AG10803 (cell line): ENCODE measurements at regions not wholly inside any gene's neighbourhood (a gene's known extent, or its start where the extent isn't known, plus 50 kb on each side); places are given as distances from the start of the nearest gene placed in this dataset.

Experiments
- DNase-seq: peaks from one replicate; pipeline ENCODE4 v3.0.0; 2010; ENCODE audit warnings: low read depth
- H3K4me3 ChIP-seq: 2 replicates; pipeline ENCODE4 v1.5.1; 2011; ENCODE audit warnings: mild to moderate bottlenecking, low read length, control low read depth
- TF ChIP-seq, protein P1 (sequence below): conservative IDR thresholded peaks from 2 replicates; pipeline ENCODE4 v1.5.1; 2011; ENCODE audit warnings: mild to moderate bottlenecking, low read length, control low read depth, inconsistent platforms

DNA sequence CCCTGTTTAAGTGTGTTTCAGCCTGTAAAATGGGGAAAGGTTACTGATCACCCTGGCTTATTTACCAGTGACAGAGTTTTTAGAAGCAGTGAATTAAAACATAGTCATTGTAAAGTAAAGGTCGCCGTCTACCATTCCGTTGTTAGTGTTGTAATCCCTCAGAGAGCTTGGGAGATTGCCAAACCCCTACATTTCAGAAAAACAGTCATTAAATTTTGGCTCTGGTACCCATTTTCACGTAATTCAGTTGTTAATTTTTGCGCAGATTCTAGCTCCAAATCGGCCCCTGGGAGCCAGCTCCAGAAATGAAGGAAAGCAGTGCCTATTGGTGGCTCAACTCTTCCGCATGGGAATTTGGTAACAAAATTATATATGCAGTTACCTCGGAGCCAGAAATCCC, 127.7 kb upstream of the AJAP1 start:
- H3K4me3 ChIP-seq, result no peak overlapping the region
- no peak for DNase-seq
- TF ChIP-seq, protein P1, sequence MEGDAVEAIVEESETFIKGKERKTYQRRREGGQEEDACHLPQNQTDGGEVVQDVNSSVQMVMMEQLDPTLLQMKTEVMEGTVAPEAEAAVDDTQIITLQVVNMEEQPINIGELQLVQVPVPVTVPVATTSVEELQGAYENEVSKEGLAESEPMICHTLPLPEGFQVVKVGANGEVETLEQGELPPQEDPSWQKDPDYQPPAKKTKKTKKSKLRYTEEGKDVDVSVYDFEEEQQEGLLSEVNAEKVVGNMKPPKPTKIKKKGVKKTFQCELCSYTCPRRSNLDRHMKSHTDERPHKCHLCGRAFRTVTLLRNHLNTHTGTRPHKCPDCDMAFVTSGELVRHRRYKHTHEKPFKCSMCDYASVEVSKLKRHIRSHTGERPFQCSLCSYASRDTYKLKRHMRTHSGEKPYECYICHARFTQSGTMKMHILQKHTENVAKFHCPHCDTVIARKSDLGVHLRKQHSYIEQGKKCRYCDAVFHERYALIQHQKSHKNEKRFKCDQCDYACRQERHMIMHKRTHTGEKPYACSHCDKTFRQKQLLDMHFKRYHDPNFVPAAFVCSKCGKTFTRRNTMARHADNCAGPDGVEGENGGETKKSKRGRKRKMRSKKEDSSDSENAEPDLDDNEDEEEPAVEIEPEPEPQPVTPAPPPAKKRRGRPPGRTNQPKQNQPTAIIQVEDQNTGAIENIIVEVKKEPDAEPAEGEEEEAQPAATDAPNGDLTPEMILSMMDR, result no peak

DNA sequence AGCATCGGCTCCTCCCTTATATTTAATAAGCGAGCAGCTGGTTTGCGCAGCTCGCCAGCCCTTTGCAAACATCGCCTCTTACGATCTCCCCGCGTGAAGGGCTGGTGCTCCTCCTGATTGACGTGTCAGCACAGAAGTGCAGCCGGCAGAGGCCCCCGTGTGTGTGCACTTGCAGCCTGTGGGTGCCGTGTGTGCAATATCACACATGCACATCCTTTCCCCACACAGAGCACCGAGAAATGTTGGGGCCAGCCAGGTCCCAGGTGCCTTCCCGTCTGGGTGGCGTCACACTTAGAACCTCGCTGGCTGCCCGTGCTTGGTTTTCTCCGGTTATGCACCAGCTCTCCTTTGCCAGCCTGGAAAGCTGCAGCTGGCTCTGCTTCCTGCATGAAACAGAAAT, 126.6 kb upstream of the AJAP1 start:
- DNase-seq, result no peak
- TF ChIP-seq, protein P1, result no peak
- no peak overlapping the region for H3K4me3 ChIP-seq

DNA sequence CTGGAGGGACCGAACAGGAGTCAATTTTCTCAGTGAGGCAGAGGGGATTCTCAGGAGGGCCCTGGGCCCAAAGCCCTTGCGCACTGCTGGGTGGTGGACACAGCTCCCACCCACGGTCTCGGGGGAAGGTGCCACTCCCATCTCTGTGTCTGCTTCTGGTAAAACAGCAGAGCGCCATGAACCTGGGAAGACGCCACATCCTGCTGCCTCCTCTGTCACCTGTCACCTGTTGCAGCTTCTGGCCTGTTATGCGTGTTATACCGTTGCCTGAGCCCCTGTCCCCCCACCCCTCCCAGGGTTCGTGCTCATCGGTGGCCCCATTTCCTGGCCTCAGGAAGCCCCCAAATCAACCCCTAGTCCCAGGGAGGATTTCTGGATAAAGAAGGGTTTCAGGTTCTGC, 125.8 kb upstream of the AJAP1 start:
- DNase-seq, result no peak
- no peak overlapping the region for H3K4me3 ChIP-seq
- TF ChIP-seq, protein P1, result no peak

DNA sequence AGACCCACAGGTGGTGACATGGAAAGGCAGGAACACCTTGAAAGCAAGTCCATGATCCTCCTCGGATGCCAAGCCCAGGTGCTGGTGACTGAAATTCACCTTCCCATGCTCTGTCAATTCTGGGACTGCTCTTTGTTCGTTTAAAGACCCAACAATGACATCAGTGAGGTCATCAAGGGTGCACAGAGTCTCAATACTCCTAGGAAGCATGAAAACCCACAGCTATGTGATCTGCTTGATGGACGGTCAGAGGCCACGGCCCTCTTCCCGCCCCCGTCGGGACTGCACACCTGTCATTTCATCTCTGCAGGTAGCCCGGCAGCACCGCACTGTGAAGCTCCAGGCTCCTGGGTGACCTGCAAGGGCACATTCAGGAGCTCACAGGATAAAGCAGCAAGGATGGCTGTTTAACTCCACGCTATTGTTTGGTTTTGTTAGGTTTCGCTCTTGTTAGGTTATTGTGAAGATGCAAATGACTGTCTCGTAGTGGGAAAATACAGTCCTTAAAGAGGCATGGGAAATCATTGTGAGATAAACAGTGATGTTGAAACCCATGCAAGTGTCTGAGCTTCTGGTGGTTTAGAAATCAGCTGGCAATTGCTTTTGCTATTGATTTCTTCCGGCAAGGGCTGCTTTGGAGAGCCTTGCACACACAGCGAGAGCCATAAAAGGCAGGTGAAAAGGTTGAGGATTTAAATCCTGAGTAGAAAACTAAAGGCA, 124.8 kb upstream of the AJAP1 start:
- no peak for DNase-seq
- TF ChIP-seq, protein P1, result no peak
- no peak overlapping the region for H3K4me3 ChIP-seq

DNA sequence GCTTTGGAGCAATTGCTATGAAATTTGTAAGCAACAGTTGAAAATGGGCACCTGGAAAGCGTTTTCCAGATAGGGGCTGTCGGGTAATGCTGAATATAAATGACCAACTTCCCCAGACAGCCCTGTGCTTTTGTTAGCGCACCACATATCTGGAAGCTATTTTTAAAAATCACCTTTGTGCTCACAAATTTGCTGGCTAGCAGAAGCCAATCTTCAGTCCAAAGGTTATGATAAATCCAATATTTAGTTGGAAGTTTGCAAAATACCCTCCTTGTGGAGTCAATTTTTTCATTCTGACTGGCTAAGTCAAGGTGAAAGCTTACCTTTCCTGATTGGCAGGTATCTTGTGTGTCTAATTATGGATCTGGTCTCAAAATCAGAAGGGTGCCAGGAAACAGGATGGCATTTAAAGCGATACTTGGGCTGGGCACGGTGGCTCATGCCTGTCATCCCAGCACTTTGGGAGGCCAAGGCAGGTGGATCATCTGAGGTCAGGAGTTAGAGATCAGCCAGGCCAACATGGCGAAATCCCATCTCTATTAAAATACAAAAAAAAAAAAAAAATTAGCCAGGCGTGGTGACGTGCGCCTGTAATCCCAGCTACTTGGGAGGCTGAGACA, 124.1 kb upstream of the AJAP1 start:
- TF ChIP-seq, protein P1, result no peak
- DNase-seq, result no peak
- H3K4me3 ChIP-seq, result no peak overlapping the region

DNA sequence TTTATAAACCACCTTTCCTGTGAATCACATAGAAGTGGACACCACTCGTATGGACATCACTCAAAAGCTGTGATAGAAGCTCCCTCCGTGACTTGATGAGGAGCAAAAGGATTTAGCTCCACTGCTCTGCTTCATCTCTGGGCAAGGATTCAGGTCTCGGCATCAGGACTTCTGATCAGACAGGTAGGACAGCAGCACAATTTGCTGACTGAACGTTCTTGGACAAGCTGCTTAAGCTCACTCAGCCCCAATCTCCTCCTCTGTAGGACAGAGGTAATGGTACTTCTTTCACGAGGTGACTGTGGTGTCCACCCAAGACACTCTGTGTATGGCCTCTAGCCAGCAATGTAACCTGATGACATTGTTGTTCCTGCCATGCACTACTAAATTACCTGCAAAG, 122.6 kb upstream of the AJAP1 start:
- DNase-seq, result no peak
- H3K4me3 ChIP-seq, result no peak overlapping the region
- TF ChIP-seq, protein P1, result no peak

DNA sequence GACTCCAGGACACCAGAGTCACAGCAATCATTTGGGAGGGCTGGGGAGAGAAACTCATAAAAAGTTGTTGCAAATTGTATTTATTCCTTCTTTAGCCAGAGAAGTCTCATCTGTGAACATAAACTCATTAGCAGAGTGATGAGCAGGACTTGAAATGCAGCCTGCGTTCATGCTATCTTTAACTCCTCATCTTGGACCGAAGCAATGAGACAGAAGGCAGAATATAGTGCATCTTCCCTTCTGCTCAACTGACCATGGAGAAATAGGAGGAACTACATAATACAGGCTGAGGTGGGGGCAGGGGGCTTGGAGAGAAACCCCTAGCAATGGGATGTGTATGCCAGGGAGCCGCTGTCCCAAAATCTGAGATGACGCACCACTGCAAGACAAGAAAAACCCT, 121.8 kb upstream of the AJAP1 start:
- DNase-seq, result no peak
- no peak overlapping the region for H3K4me3 ChIP-seq
- TF ChIP-seq, protein P1, result no peak
